ENCODE measurements at regions not wholly inside any gene's neighbourhood (a gene's known extent, or its start where the extent isn't known, plus 50 kb on each side); places are given as distances from the start of the nearest gene placed in this dataset.

GRCh38 chr5:173677125-173677672 lies 60.7 kb upstream of the BOD1 start:
- no peak overlapping the region for H3K4me3 Mint-ChIP-seq
- ATAC-seq (ENCODE audit: poor library complexity) = no peak
- no peak for DNase-seq
- Histone ChIP-seq H3K9me3 (ENCODE audit: control insufficient read depth in 1 of 2, insufficient read depth in 1 of 2, low read length in 2 of 2) (peaks cover 10 to 12% of the 10 kb centered on the region in 2 experiments), H3K4me1 (ENCODE audit: insufficient read depth, low read length) (no peaks in the 10 kb centered on the region), H3K27ac (ENCODE audit: low read depth in 1 of 2, low read length in 2 of 2) (no peak overlapping the region), H3K4me3 (ENCODE audit: low read length) (no peak overlapping the region), H3K36me3 (ENCODE audit: insufficient read depth, low read length) (no peaks in the 10 kb centered on the region), H3K27me3 (ENCODE audit: control insufficient read depth in 1 of 2, insufficient read depth in 2 of 2, low read length in 2 of 2) (peaks cover 0 to 2% of the 10 kb centered on the region in 2 experiments)
- peaks cover 3% of the 10 kb centered on the region for H3K27me3 Mint-ChIP-seq
- H3K4me1 Mint-ChIP-seq (ENCODE audit: low read depth) = no peaks in the 10 kb centered on the region
- H3K36me3 Mint-ChIP-seq (ENCODE audit: low read depth) = no peaks in the 10 kb centered on the region
- no peak for TF ChIP-seq CTCF (IDR thresholded peaks at IDR 0.05)
- no peak overlapping the region for H3K27ac Mint-ChIP-seq
- H3K9me3 Mint-ChIP-seq = no peaks in the 10 kb centered on the region
- ChIA-PET POLR2A (no interaction called here), CTCF (no interaction called here)
- intact Hi-C loops (cut with DNase I, micrococcal nuclease) = no loop called here

- Mint-ChIP-seq H3K4me3 (no peak overlapping the region), H3K27me3 (no peaks in the 10 kb centered on the region), H3K27ac (no peak overlapping the region), H3K36me3 (ENCODE audit: low read depth) (no peaks in the 10 kb centered on the region), H3K4me1 (ENCODE audit: low read depth) (no peaks in the 10 kb centered on the region), H3K9me3 (no peaks in the 10 kb centered on the region)
- no peak for TF ChIP-seq CTCF (IDR thresholded peaks at IDR 0.05)
- no peak for DNase-seq
- Histone ChIP-seq H3K27ac (ENCODE audit: low read depth in 1 of 2, low read length in 2 of 2) (no peak overlapping the region), H3K9me3 (ENCODE audit: control insufficient read depth in 1 of 2, insufficient read depth in 1 of 2, low read length in 2 of 2) (peaks cover 5 to 7% of the 10 kb centered on the region in 2 experiments), H3K4me1 (ENCODE audit: insufficient read depth, low read length) (no peaks in the 10 kb centered on the region), H3K27me3 (ENCODE audit: control insufficient read depth in 1 of 2, insufficient read depth in 2 of 2, low read length in 2 of 2) (peaks cover 0 to 2% of the 10 kb centered on the region in 2 experiments), H3K36me3 (ENCODE audit: insufficient read depth, low read length) (no peaks in the 10 kb centered on the region), H3K4me3 (ENCODE audit: low read length) (no peak overlapping the region)
- ATAC-seq (ENCODE audit: poor library complexity) = no peak
- intact Hi-C loops (cut with DNase I, micrococcal nuclease) = no loop called here
- POLR2A ChIA-PET = interaction anchor here (0.6 kb wide), 1 partner anchor 255 kb away, joined by 3 read pairs; no protein-coding TSS in a partner anchor
- CTCF ChIA-PET = no interaction called here
Observed at GRCh38 chr5:173679909-173680630, 63.6 kb upstream of the BOD1 start.

- Histone ChIP-seq H3K36me3 (ENCODE audit: insufficient read depth, low read length) (no peaks in the 10 kb centered on the region), H3K9me3 (ENCODE audit: control insufficient read depth in 1 of 2, insufficient read depth in 1 of 2, low read length in 2 of 2) (no peaks in the 10 kb centered on the region), H3K27me3 (ENCODE audit: control insufficient read depth in 1 of 2, insufficient read depth in 2 of 2, low read length in 2 of 2) (no peaks in the 10 kb centered on the region), H3K4me1 (ENCODE audit: insufficient read depth, low read length) (no peaks in the 10 kb centered on the region), H3K4me3 (ENCODE audit: low read length) (no peak overlapping the region), H3K27ac (ENCODE audit: low read depth in 1 of 2, low read length in 2 of 2) (no peak overlapping the region)
- H3K9me3 Mint-ChIP-seq = no peaks in the 10 kb centered on the region
- intact Hi-C loops (cut with DNase I, micrococcal nuclease) = no loop called here
- DNase-seq = no peak
- no peak overlapping the region for H3K27ac Mint-ChIP-seq
- H3K4me3 Mint-ChIP-seq = no peak overlapping the region
- no peaks in the 10 kb centered on the region for H3K4me1 Mint-ChIP-seq (ENCODE audit: low read depth)
- ChIA-PET CTCF (no interaction called here), POLR2A (no interaction called here)
- no peak for ATAC-seq (ENCODE audit: poor library complexity)
- no peak for TF ChIP-seq CTCF (IDR thresholded peaks at IDR 0.05)
- H3K27me3 Mint-ChIP-seq = no peaks in the 10 kb centered on the region
- H3K36me3 Mint-ChIP-seq (ENCODE audit: low read depth) = no peaks in the 10 kb centered on the region
Observed at GRCh38 chr5:173680660-173681242, 64.3 kb upstream of the BOD1 start.

Data from CD4-positive, alpha-beta T cell (primary cell).